MM.1S (cell line): ENCODE measurements at regions not wholly inside any gene's neighbourhood (a gene's known extent, or its start where the extent isn't known, plus 50 kb on each side); places are given as distances from the start of the nearest gene placed in this dataset.

Source experiments
- DNase-seq: peaks from one replicate; pipeline ENCODE4 v3.0.0-alpha.2; 2015
- H2AFZ ChIP-seq: fragments of 300-600 bp; sonication (generic); 2 replicates; pipeline ENCODE4 v1.6.0; 2016; ENCODE audit warnings: antibody characterized with exemption, low read length
- H3F3A ChIP-seq: fragments of 300-600 bp; sonication (generic); 2 replicates; pipeline ENCODE4 v1.6.1; 2016; ENCODE audit warnings: mild to moderate bottlenecking, antibody characterized with exemption, low read length, moderate library complexity, mixed read lengths; ENCODE audit not compliant: insufficient read depth
- H3K27ac ChIP-seq: fragments of 300-600 bp; sonication (generic); 2 replicates; pipeline ENCODE4 v1.5.1; 2016; ENCODE audit warnings: mild to moderate bottlenecking, low read length
- H3K27me3 ChIP-seq: fragments of 300-600 bp; sonication (generic); replicated peaks from 2 replicates; pipeline ENCODE4 v1.6.0; 2016; ENCODE audit warnings: low read length; ENCODE audit not compliant: insufficient read depth
- H3K36me3 ChIP-seq: fragments of 300-600 bp; sonication (generic); replicated peaks from 2 replicates; pipeline ENCODE4 v1.6.1; 2016; ENCODE audit warnings: mild to moderate bottlenecking, low read length, mixed read lengths; ENCODE audit not compliant: insufficient read depth
- H3K4me1 ChIP-seq: fragments of 300-600 bp; sonication (generic); 2 replicates; pipeline ENCODE4 v1.6.1; 2016; ENCODE audit warnings: low read length, mixed read lengths
- H3K4me2 ChIP-seq: fragments of 300-600 bp; sonication (generic); 2 replicates; pipeline ENCODE4 v1.6.0; 2016; ENCODE audit warnings: low read depth, low read length
- H3K4me3 ChIP-seq: fragments of 300-600 bp; sonication (generic); 2 replicates; pipeline ENCODE4 v1.5.1; 2016; ENCODE audit warnings: low read length, mixed read lengths
- H3K79me2 ChIP-seq: fragments of 300-600 bp; sonication (generic); 2 replicates; pipeline ENCODE4 v1.6.1; 2016; ENCODE audit warnings: mixed run types, low read length, mixed read lengths
- H3K9ac ChIP-seq: fragments of 300-600 bp; sonication (generic); 2 replicates; pipeline ENCODE4 v1.6.1; 2016; ENCODE audit warnings: low read length, mixed read lengths
- H3K9me2 ChIP-seq: fragments of 300-600 bp; sonication (generic); replicated peaks from 2 replicates; pipeline ENCODE4 v1.6.1; 2016; ENCODE audit warnings: mild to moderate bottlenecking, low read length, mixed read lengths; ENCODE audit not compliant: insufficient read depth
- H3K9me3 ChIP-seq: fragments of 300-600 bp; sonication (generic); replicated peaks from 2 replicates; pipeline ENCODE4 v1.6.1; 2016; ENCODE audit warnings: mild to moderate bottlenecking, low read length, mixed read lengths; ENCODE audit not compliant: insufficient read depth
- H4K20me1 ChIP-seq: fragments of 300-600 bp; sonication (generic); 2 replicates; pipeline ENCODE4 v1.6.1; 2016; ENCODE audit warnings: mild to moderate bottlenecking, low read length, moderate library complexity, mixed read lengths; ENCODE audit not compliant: insufficient read depth
- EZH2 ChIP-seq: fragments of 300-600 bp; sonication (generic); optimal IDR thresholded peaks from 2 replicates; pipeline ENCODE3; 2017; ENCODE audit warnings: low read depth, mild to moderate bottlenecking, antibody characterized with exemption, low read length, mixed read lengths
- EZH2phosphoT487 ChIP-seq: fragments of 300-600 bp; sonication (generic); IDR thresholded peaks from 2 replicates; pipeline ENCODE4 v1.6.1; 2018; ENCODE audit warnings: antibody characterized with exemption, low read length
- TF ChIP-seq, protein P1 (sequence below): fragments of 300-600 bp; sonication (generic); IDR thresholded peaks from 2 replicates; pipeline ENCODE4 v1.5.1; 2016; ENCODE audit warnings: antibody characterized with exemption, low read length, mixed read lengths

DNA sequence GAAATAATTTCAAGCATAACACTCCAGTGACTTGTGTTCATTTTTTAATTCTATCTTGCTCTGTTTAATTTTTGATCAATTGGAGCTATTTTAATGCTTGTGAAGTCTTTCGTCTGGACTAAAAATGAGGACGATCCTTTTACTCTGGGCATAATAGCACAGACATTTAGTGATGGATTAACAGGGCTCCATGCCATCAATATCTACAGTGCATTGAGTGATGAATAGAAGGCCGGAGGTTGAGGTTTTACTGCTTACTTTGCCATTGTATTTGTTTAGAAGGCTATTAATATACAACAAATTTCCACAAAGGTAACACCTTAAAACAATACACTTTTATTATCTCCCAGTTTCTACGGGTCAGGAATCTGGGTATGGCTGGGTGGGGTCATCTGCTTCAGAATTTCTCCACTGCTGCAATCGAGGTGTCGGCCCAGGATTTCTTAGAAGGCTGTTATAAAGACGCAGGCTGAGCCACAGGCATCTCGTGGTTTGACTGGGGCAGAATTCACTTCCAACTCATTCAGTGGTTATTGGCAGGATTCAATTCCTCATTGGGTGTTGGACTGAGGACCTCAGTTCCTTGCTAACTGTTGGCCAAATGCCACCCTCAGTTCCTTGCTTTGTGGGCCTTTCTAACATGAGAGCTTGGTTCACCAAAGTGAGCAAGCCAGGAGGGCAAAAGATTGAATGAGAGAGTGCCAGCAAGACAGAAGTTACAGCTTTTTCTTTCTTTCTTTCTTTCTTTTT lies 265.4 kb upstream of the VLDLR start:
- no peaks in the 10 kb centered on the region for H3K4me1 ChIP-seq
- H3K9me2 ChIP-seq, result no peaks in the 10 kb centered on the region
- no peaks in the 10 kb centered on the region for H3F3A ChIP-seq
- no peaks in the 10 kb centered on the region for H3K27me3 ChIP-seq
- no peaks in the 10 kb centered on the region for H3K79me2 ChIP-seq
- no peaks in the 10 kb centered on the region for H4K20me1 ChIP-seq
- no peak overlapping the region for H2AFZ ChIP-seq
- H3K27ac ChIP-seq, result no peak overlapping the region
- DNase-seq, result no peak
- TF ChIP-seq EZH2, result no peak
- TF ChIP-seq EZH2phosphoT487, result no peak
- TF ChIP-seq, protein P1, sequence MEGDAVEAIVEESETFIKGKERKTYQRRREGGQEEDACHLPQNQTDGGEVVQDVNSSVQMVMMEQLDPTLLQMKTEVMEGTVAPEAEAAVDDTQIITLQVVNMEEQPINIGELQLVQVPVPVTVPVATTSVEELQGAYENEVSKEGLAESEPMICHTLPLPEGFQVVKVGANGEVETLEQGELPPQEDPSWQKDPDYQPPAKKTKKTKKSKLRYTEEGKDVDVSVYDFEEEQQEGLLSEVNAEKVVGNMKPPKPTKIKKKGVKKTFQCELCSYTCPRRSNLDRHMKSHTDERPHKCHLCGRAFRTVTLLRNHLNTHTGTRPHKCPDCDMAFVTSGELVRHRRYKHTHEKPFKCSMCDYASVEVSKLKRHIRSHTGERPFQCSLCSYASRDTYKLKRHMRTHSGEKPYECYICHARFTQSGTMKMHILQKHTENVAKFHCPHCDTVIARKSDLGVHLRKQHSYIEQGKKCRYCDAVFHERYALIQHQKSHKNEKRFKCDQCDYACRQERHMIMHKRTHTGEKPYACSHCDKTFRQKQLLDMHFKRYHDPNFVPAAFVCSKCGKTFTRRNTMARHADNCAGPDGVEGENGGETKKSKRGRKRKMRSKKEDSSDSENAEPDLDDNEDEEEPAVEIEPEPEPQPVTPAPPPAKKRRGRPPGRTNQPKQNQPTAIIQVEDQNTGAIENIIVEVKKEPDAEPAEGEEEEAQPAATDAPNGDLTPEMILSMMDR, result no peak
- no peak overlapping the region for H3K9ac ChIP-seq
- no peaks in the 10 kb centered on the region for H3K36me3 ChIP-seq
- H3K4me3 ChIP-seq, result no peak overlapping the region
- H3K9me3 ChIP-seq, result no peaks in the 10 kb centered on the region
- H3K4me2 ChIP-seq, result no peak overlapping the region

DNA sequence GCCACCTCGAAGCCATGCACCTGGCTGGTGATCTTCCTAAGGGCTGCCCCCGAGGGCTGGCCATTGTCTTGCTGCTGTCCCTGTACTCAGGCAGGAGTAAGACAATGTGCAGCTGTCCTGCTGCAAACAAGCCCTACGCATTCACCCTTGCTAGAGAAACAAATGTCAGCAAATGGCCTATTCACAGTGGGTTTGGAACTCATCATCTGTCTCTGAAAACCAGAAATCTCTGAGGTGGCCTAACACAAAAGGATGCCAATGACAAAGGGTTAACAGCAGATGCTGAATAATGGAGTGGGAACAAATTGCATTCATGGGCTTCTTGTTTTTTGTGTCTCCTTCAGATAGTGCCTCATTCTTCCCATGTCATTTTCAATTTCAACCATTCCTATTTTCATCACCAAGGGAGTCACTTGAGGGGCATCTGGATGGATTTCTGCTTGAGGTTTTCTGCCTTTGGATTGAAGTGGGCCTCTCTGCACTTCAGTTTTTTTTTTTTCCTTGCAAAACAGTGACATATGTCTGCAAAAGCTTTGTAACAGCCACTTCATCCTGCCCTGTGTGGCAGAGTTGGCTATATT lies 261.6 kb upstream of the VLDLR start:
- H3K9me3 ChIP-seq, result no peaks in the 10 kb centered on the region
- H3K79me2 ChIP-seq, result no peaks in the 10 kb centered on the region
- no peaks in the 10 kb centered on the region for H3K9me2 ChIP-seq
- H3K4me2 ChIP-seq, result no peak overlapping the region
- H3K27me3 ChIP-seq, result no peaks in the 10 kb centered on the region
- no peak overlapping the region for H2AFZ ChIP-seq
- H3F3A ChIP-seq, result no peaks in the 10 kb centered on the region
- no peak overlapping the region for H3K9ac ChIP-seq
- no peak overlapping the region for H3K27ac ChIP-seq
- no peaks in the 10 kb centered on the region for H3K4me1 ChIP-seq
- H3K4me3 ChIP-seq, result no peak overlapping the region
- TF ChIP-seq EZH2phosphoT487, result no peak
- TF ChIP-seq, protein P1, result no peak
- TF ChIP-seq EZH2, result no peak
- H4K20me1 ChIP-seq, result no peaks in the 10 kb centered on the region
- no peaks in the 10 kb centered on the region for H3K36me3 ChIP-seq
- no peak for DNase-seq

DNA sequence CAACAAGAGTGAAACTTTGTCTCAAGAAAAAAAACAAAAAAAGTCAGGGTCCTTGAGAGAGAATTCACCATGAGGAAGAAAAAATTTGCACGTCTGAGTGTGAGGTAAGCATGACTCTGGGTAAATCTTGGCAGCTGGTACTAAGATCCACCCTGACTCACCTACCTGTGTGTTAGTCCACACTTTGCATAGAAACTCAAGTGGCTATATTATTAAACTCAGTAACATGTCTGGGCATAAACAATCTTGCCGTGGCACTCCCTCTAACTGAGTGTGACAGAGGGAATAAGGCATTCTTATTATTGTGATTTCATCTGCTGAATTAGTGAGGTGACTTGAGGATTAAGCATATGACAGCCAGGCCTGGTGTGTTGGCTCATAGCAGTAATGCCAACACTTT lies 259.4 kb upstream of the VLDLR start:
- H3K36me3 ChIP-seq, result no peaks in the 10 kb centered on the region
- no peak overlapping the region for H3K9ac ChIP-seq
- H3K27ac ChIP-seq, result no peak overlapping the region
- no peaks in the 10 kb centered on the region for H3F3A ChIP-seq
- H3K27me3 ChIP-seq, result no peaks in the 10 kb centered on the region
- no peak overlapping the region for H2AFZ ChIP-seq
- no peak for DNase-seq
- no peak overlapping the region for H3K4me3 ChIP-seq
- H3K9me3 ChIP-seq, result no peaks in the 10 kb centered on the region
- H4K20me1 ChIP-seq, result no peaks in the 10 kb centered on the region
- TF ChIP-seq, protein P1, result no peak
- TF ChIP-seq EZH2phosphoT487 (no peak), EZH2 (no peak)
- H3K4me2 ChIP-seq, result no peak overlapping the region
- H3K4me1 ChIP-seq, result no peaks in the 10 kb centered on the region
- H3K79me2 ChIP-seq, result no peaks in the 10 kb centered on the region
- no peaks in the 10 kb centered on the region for H3K9me2 ChIP-seq
